ENCODE measurements at regions not wholly inside any gene's neighbourhood (a gene's known extent, or its start where the extent isn't known, plus 50 kb on each side); places are given as distances from the start of the nearest gene placed in this dataset.

DNA sequence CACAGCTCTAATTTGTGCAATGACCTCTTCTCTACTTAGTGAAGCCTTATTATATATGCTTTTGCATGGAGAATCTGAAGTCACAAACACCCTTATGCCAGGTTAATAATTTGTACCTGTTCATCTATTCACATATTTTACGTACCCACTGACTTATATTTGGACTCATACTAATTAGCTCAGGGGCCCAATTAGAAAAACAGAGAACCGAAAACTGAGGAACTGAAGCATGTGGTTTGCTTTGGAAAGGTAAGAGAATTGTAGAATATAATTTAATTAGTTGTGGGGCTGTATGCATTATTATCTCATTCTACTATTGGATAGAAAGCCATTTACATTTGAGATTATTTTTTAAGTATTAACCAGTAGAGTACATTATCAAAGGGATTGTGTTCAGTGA is 805.9 kb upstream of the CITED2 start:
- no peaks in the 10 kb centered on the region for H3K9me3 Mint-ChIP-seq (ENCODE audit: unreplicated experiment)
- TF ChIP-seq, protein P1, sequence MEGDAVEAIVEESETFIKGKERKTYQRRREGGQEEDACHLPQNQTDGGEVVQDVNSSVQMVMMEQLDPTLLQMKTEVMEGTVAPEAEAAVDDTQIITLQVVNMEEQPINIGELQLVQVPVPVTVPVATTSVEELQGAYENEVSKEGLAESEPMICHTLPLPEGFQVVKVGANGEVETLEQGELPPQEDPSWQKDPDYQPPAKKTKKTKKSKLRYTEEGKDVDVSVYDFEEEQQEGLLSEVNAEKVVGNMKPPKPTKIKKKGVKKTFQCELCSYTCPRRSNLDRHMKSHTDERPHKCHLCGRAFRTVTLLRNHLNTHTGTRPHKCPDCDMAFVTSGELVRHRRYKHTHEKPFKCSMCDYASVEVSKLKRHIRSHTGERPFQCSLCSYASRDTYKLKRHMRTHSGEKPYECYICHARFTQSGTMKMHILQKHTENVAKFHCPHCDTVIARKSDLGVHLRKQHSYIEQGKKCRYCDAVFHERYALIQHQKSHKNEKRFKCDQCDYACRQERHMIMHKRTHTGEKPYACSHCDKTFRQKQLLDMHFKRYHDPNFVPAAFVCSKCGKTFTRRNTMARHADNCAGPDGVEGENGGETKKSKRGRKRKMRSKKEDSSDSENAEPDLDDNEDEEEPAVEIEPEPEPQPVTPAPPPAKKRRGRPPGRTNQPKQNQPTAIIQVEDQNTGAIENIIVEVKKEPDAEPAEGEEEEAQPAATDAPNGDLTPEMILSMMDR (IDR thresholded peaks at IDR 0.05; ENCODE audit: insufficient read depth in 1 of 2, low read depth in 1 of 2, low read length in 1 of 2, severe bottlenecking in 1 of 2, unreplicated experiment in 1 of 2) = no peak
- no peaks in the 10 kb centered on the region for H3K4me1 Mint-ChIP-seq (ENCODE audit: low read depth, unreplicated experiment)
- ChIA-PET CTCF (no interaction called here), POLR2A (no interaction called here)
- Histone ChIP-seq H3K4me1 (no peaks in the 10 kb centered on the region), H3K36me3 (ENCODE audit: control insufficient read depth, insufficient read depth, low read length) (no peaks in the 10 kb centered on the region), H3K9me3 (no peaks in the 10 kb centered on the region), H3K27me3 (replicated peaks; ENCODE audit: control insufficient read depth, insufficient read depth, low read length) (no peaks in the 10 kb centered on the region), H3K4me3 (ENCODE audit: low read depth, low read length) (no peak overlapping the region)
- DNase-seq = no peak
- no peaks in the 10 kb centered on the region for H3K27me3 Mint-ChIP-seq (ENCODE audit: insufficient read depth, unreplicated experiment)
- no TSS peak for BruUV-seq (replicated peaks)
- intact Hi-C loops (cut with micrococcal nuclease; ENCODE audit: unreplicated experiment) = no loop called here
- no peak overlapping the region for H3K4me3 Mint-ChIP-seq (ENCODE audit: unreplicated experiment)
- no peaks in the 10 kb centered on the region for H3K36me3 Mint-ChIP-seq (ENCODE audit: insufficient read depth, unreplicated experiment)
- no peak overlapping the region for H3K27ac Mint-ChIP-seq (ENCODE audit: unreplicated experiment)

DNA sequence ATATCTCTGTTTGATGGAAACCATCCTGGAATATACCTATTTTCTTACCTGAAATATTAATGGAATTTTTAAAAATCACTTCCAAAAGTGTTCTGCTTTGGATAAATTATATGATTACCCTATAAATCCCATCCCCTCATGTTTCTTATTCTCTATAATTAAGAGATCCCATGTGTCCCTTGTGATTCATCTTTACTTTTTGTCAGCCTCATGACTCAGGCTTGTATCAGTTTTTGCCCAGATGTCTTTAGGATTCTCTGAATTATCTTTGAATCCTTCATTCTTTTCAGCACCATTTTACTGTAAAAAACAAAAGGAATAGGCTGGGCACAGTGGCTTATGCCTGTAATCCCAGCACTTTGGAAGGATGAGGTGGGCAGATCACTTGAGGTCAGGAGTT is 804.5 kb upstream of the CITED2 start:
- no peaks in the 10 kb centered on the region for H3K27me3 ChIP-seq (replicated peaks; ENCODE audit: control insufficient read depth, insufficient read depth, low read length)
- Mint-ChIP-seq H3K27ac (ENCODE audit: unreplicated experiment) (no peak overlapping the region), H3K9me3 (ENCODE audit: unreplicated experiment) (no peaks in the 10 kb centered on the region), H3K4me1 (ENCODE audit: low read depth, unreplicated experiment) (no peaks in the 10 kb centered on the region), H3K36me3 (ENCODE audit: insufficient read depth, unreplicated experiment) (no peaks in the 10 kb centered on the region), H3K27me3 (ENCODE audit: insufficient read depth, unreplicated experiment) (no peaks in the 10 kb centered on the region), H3K4me3 (ENCODE audit: unreplicated experiment) (no peak overlapping the region)
- TF ChIP-seq, protein P1 (IDR thresholded peaks at IDR 0.05; ENCODE audit: insufficient read depth in 1 of 2, low read depth in 1 of 2, low read length in 1 of 2, severe bottlenecking in 1 of 2, unreplicated experiment in 1 of 2) = no peak
- DNase-seq = no peak
- no peaks in the 10 kb centered on the region for H3K9me3 ChIP-seq
- H3K4me3 ChIP-seq (ENCODE audit: low read depth, low read length) = no peak overlapping the region
- no TSS peak for BruUV-seq (replicated peaks)
- H3K4me1 ChIP-seq = no peaks in the 10 kb centered on the region
- no peaks in the 10 kb centered on the region for H3K36me3 ChIP-seq (ENCODE audit: control insufficient read depth, insufficient read depth, low read length)
- ChIA-PET POLR2A (no interaction called here), CTCF (no interaction called here)
- intact Hi-C loops (cut with micrococcal nuclease; ENCODE audit: unreplicated experiment) = no loop called here

DNA sequence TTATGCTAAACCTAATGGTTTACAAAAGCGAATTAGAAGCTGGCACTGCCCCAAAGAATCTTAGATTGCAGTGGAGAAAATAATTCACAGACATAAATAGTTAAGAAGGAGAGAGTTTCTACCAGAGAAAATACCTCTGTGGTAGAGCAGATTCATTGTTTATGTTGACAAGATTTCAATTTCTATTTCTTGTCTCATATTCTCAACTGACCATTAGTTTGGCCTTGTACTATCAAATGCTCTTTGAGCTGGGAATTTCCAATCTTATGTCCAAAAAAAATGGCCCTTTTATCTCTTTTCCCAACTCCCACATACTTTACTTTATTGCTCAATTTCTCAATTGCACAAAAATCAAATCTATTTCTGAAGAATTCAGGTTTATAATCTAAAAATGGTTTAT is 804.1 kb upstream of the CITED2 start:
- TF ChIP-seq, protein P1 (IDR thresholded peaks at IDR 0.05; ENCODE audit: insufficient read depth in 1 of 2, low read depth in 1 of 2, low read length in 1 of 2, severe bottlenecking in 1 of 2, unreplicated experiment in 1 of 2) = no peak
- no peaks in the 10 kb centered on the region for H3K9me3 Mint-ChIP-seq (ENCODE audit: unreplicated experiment)
- intact Hi-C loops (cut with micrococcal nuclease; ENCODE audit: unreplicated experiment) = no loop called here
- no peaks in the 10 kb centered on the region for H3K27me3 Mint-ChIP-seq (ENCODE audit: insufficient read depth, unreplicated experiment)
- no peaks in the 10 kb centered on the region for H3K9me3 ChIP-seq
- no peaks in the 10 kb centered on the region for H3K36me3 ChIP-seq (ENCODE audit: control insufficient read depth, insufficient read depth, low read length)
- H3K4me3 ChIP-seq (ENCODE audit: low read depth, low read length) = no peak overlapping the region
- H3K4me1 Mint-ChIP-seq (ENCODE audit: low read depth, unreplicated experiment) = no peaks in the 10 kb centered on the region
- H3K27me3 ChIP-seq (replicated peaks; ENCODE audit: control insufficient read depth, insufficient read depth, low read length) = no peaks in the 10 kb centered on the region
- no peak for DNase-seq
- H3K4me3 Mint-ChIP-seq (ENCODE audit: unreplicated experiment) = no peak overlapping the region
- CTCF ChIA-PET = no interaction called here
- H3K4me1 ChIP-seq = no peaks in the 10 kb centered on the region
- H3K36me3 Mint-ChIP-seq (ENCODE audit: insufficient read depth, unreplicated experiment) = no peaks in the 10 kb centered on the region
- POLR2A ChIA-PET = no interaction called here
- no peak overlapping the region for H3K27ac Mint-ChIP-seq (ENCODE audit: unreplicated experiment)
- no TSS peak for BruUV-seq (replicated peaks)
